ENCODE measurements at regions not wholly inside any gene's neighbourhood (a gene's known extent, or its start where the extent isn't known, plus 50 kb on each side); places are given as distances from the start of the nearest gene placed in this dataset.
"Not testable (repeated sequence)": the region's sequence is repeated elsewhere in the genome, so short reads cannot be mapped to it uniquely, and the experiment has no call there.

GRCh38 chr16:79937671-79938070 is 337.1 kb upstream of the MAF start:
- not testable (repeated sequence) for TF ChIP-seq FOXK2 (IDR thresholded peaks at IDR 0.05); ZNF384 (IDR thresholded peaks at IDR 0.05); LEF1 (IDR thresholded peaks at IDR 0.05; ENCODE audit: borderline replicate concordance); L3MBTL2 (conservative IDR thresholded peaks at IDR 0.05); FOXM1 (IDR thresholded peaks at IDR 0.05; ENCODE audit: borderline replicate concordance)
